ENCODE measurements at regions not wholly inside any gene's neighbourhood (a gene's known extent, or its start where the extent isn't known, plus 50 kb on each side); places are given as distances from the start of the nearest gene placed in this dataset.

- TF ChIP-seq POLR2AphosphoS5 (IDR thresholded peaks at IDR 0.05; ENCODE audit: borderline replicate concordance, low read depth, low read length) (no peak), EZH2 (IDR thresholded peaks at IDR 0.05) (no peak), FOXP2 (optimal IDR thresholded peaks at IDR 0.05; ENCODE audit: control extremely low read depth, extremely low read length, insufficient read depth) (no peak)
These were observed 425.7 kb upstream of the PPP2R3A start for GRCh38 chr3:135539854-135540253.

Data from SK-N-MC (cell line).